GM18507 (cell line): ENCODE measurements at regions not wholly inside any gene's neighbourhood (a gene's known extent, or its start where the extent isn't known, plus 50 kb on each side); places are given as distances from the start of the nearest gene placed in this dataset.
"Not testable (repeated sequence)": the region's sequence is repeated elsewhere in the genome, so short reads cannot be mapped to it uniquely, and the experiment has no call there.

ENCODE experiments used
- DNase-seq: peaks from one replicate; pipeline ENCODE4 v3.0.0; 2011; ENCODE audit warnings: low read depth; ENCODE audit not compliant: insufficient read length; ENCODE audit errors: extremely low spot score
- FAIRE-seq: peaks from 2 replicates; lab custom pipeline; 2011; peaks lifted over from hg19 to GRCh38; lab: Jason Lieb, UNC

- FAIRE-seq, DNase-seq: not testable (repeated sequence)
Measured at GRCh38 chr4:14358544-14359160, 643.6 kb upstream of the CPEB2 start.

GRCh38 chr4:14359991-14360390 lies 642.3 kb upstream of the CPEB2 start:
- no peak for FAIRE-seq
- DNase-seq = no peak

- FAIRE-seq = no peak
Measured at GRCh38 chr4:14361084-14361483, 641.2 kb upstream of the CPEB2 start.

GRCh38 chr4:14362385-14362784 lies 639.9 kb upstream of the CPEB2 start:
- FAIRE-seq (no peak), DNase-seq (no peak)

More at GRCh38 chr4:14361084-14361483, 641.2 kb upstream of the CPEB2 start:
- DNase-seq = no peak

GRCh38 chr4:14364953-14365536 lies 637.2 kb upstream of the CPEB2 start:
- FAIRE-seq (no peak), DNase-seq (no peak)

- DNase-seq = no peak
- no peak for FAIRE-seq
Measured at GRCh38 chr4:14368391-14368790, 633.9 kb upstream of the CPEB2 start.

GRCh38 chr4:14371131-14371530 lies 631.1 kb upstream of the CPEB2 start:
- DNase-seq (no peak), FAIRE-seq (no peak)

- DNase-seq (no peak), FAIRE-seq (no peak)
Measured at GRCh38 chr4:14375816-14376215, 626.5 kb upstream of the CPEB2 start.

- FAIRE-seq (no peak), DNase-seq (no peak)
Measured at GRCh38 chr4:14379183-14379582, 623.1 kb upstream of the CPEB2 start.

- no peak for DNase-seq
- no peak for FAIRE-seq
Measured at GRCh38 chr4:14383652-14384051, 618.6 kb upstream of the CPEB2 start.

GRCh38 chr4:14384824-14385223 lies 617.5 kb upstream of the CPEB2 start:
- FAIRE-seq (no peak), DNase-seq (no peak)

- no peak for FAIRE-seq
- DNase-seq = no peak
Measured at GRCh38 chr4:14386196-14386595, 616.1 kb upstream of the CPEB2 start.

GRCh38 chr4:14387647-14388046 lies 614.6 kb upstream of the CPEB2 start:
- no peak for FAIRE-seq
- no peak for DNase-seq

GRCh38 chr4:14392378-14392777 lies 609.9 kb upstream of the CPEB2 start:
- DNase-seq = no peak
- no peak for FAIRE-seq

GRCh38 chr4:14396183-14396582 lies 606.1 kb upstream of the CPEB2 start:
- DNase-seq (no peak), FAIRE-seq (no peak)

GRCh38 chr4:14399848-14400247 lies 602.4 kb upstream of the CPEB2 start:
- DNase-seq (no peak), FAIRE-seq (no peak)

GRCh38 chr4:14400307-14400706 lies 602.0 kb upstream of the CPEB2 start:
- DNase-seq = no peak

GRCh38 chr4:14403132-14403531 lies 599.1 kb upstream of the CPEB2 start:
- FAIRE-seq (no peak), DNase-seq (no peak)

More at GRCh38 chr4:14400307-14400706, 602.0 kb upstream of the CPEB2 start:
- FAIRE-seq = no peak

- DNase-seq = no peak
- no peak for FAIRE-seq
Measured at GRCh38 chr4:14404730-14405129, 597.6 kb upstream of the CPEB2 start.

- no peak for FAIRE-seq
Measured at GRCh38 chr4:14410516-14410915, 591.8 kb upstream of the CPEB2 start.

GRCh38 chr4:14415146-14415545 lies 587.1 kb upstream of the CPEB2 start:
- DNase-seq (no peak), FAIRE-seq (no peak)

More at GRCh38 chr4:14410516-14410915, 591.8 kb upstream of the CPEB2 start:
- DNase-seq = no peak
